ENCODE measurements at regions not wholly inside any gene's neighbourhood (a gene's known extent, or its start where the extent isn't known, plus 50 kb on each side); places are given as distances from the start of the nearest gene placed in this dataset.

DNA sequence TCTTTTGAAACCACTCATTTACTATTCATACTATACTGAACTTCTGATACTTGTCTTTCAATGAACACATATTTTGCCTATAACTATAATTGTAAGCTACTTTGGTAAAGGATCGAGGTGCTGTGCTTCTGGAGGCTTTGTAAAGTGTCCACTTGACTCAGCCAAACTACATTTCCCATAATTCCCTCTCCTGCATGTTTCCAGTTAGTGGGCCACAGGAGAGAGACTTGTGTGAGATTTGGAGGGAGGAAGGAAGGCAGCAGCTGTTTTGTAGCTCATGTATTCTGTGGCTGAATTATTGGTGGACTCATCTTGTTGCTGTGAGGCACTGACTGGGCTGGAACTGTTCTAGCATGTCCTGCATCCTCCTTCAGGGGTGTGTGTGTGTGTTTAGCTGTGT is 328.8 kb downstream of the ARL6IP6 start:
- intact Hi-C loops (cut with DNase I; ENCODE audit: low total_unique reads): no loop called here
- H3K4me1 ChIP-seq: no peaks in the 10 kb centered on the region
- no peak overlapping the region for H3K27ac ChIP-seq
- 40 to 43% methylated on average over 1 of the region's 1 CpG for WGBS, 2 donors (ENCODE audit: low coverage in 1 of 2)
- H3K36me3 ChIP-seq: no peaks in the 10 kb centered on the region
- no peaks in the 10 kb centered on the region for H3K9me3 ChIP-seq
- in situ Hi-C loops (cut with MboI; ENCODE audit: low pct_ligation_motif_present in 1 of 4, low pct_unique_long_range_greater_than_20kb in 1 of 4, low sequenced_read_pairs in 3 of 4): no loop called here
- TF ChIP-seq POLR2A (IDR thresholded peaks at IDR 0.05) (no peak), POLR2AphosphoS5 (IDR thresholded peaks at IDR 0.05) (no peak), EP300 (IDR thresholded peaks at IDR 0.05; ENCODE audit: low read depth) (no peak)
- TF ChIP-seq, protein P1, sequence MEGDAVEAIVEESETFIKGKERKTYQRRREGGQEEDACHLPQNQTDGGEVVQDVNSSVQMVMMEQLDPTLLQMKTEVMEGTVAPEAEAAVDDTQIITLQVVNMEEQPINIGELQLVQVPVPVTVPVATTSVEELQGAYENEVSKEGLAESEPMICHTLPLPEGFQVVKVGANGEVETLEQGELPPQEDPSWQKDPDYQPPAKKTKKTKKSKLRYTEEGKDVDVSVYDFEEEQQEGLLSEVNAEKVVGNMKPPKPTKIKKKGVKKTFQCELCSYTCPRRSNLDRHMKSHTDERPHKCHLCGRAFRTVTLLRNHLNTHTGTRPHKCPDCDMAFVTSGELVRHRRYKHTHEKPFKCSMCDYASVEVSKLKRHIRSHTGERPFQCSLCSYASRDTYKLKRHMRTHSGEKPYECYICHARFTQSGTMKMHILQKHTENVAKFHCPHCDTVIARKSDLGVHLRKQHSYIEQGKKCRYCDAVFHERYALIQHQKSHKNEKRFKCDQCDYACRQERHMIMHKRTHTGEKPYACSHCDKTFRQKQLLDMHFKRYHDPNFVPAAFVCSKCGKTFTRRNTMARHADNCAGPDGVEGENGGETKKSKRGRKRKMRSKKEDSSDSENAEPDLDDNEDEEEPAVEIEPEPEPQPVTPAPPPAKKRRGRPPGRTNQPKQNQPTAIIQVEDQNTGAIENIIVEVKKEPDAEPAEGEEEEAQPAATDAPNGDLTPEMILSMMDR (IDR thresholded peaks at IDR 0.05): no peak
- H3K4me3 ChIP-seq: no peak overlapping the region
- no peaks in the 10 kb centered on the region for H3K27me3 ChIP-seq
- no peak for DNase-seq

GRCh38 chr2:153043385-153043784 is 325.0 kb downstream of the ARL6IP6 start:
- H3K27ac ChIP-seq: no peak overlapping the region
- no peaks in the 10 kb centered on the region for H3K4me1 ChIP-seq
- no peaks in the 10 kb centered on the region for H3K36me3 ChIP-seq
- no peaks in the 10 kb centered on the region for H3K9me3 ChIP-seq
- 72% methylated on average over 1 of the region's 1 CpG; no CpG with 5 or more reads in 1 of the 2 donors for WGBS, 2 donors (ENCODE audit: low coverage in 1 of 2)
- H3K4me3 ChIP-seq: no peak overlapping the region
- intact Hi-C loops (cut with DNase I; ENCODE audit: low total_unique reads) (no loop called here), in situ Hi-C loops (cut with MboI; ENCODE audit: low pct_ligation_motif_present in 1 of 4, low pct_unique_long_range_greater_than_20kb in 1 of 4, low sequenced_read_pairs in 3 of 4) (no loop called here)
- no peak for DNase-seq
- no peaks in the 10 kb centered on the region for H3K27me3 ChIP-seq
- TF ChIP-seq, protein P1 (IDR thresholded peaks at IDR 0.05): no peak
- TF ChIP-seq POLR2A (IDR thresholded peaks at IDR 0.05) (no peak), EP300 (IDR thresholded peaks at IDR 0.05; ENCODE audit: low read depth) (no peak)

- H3K27me3 ChIP-seq: no peaks in the 10 kb centered on the region
- no peak overlapping the region for H3K4me3 ChIP-seq
- H3K36me3 ChIP-seq: no peaks in the 10 kb centered on the region
- TF ChIP-seq POLR2AphosphoS5 (IDR thresholded peaks at IDR 0.05) (no peak), EP300 (IDR thresholded peaks at IDR 0.05; ENCODE audit: low read depth) (no peak), POLR2A (IDR thresholded peaks at IDR 0.05) (no peak)
- TF ChIP-seq, protein P1 (IDR thresholded peaks at IDR 0.05): no peak
- in situ Hi-C loops (cut with MboI; ENCODE audit: low pct_ligation_motif_present in 1 of 4, low pct_unique_long_range_greater_than_20kb in 1 of 4, low sequenced_read_pairs in 3 of 4): no loop called here
- H3K4me1 ChIP-seq: no peaks in the 10 kb centered on the region
- no peak overlapping the region for H3K27ac ChIP-seq
- H3K9me3 ChIP-seq: no peaks in the 10 kb centered on the region
- intact Hi-C loops (cut with DNase I; ENCODE audit: low total_unique reads): no loop called here
- WGBS, 2 donors (ENCODE audit: low coverage in 1 of 2): 75 to 81% methylated on average over 2 of the region's 2 CpGs
- no peak for DNase-seq
These were observed 310.2 kb downstream of the ARL6IP6 start for GRCh38 chr2:153028626-153029025.

- no peaks in the 10 kb centered on the region for H3K36me3 ChIP-seq
- intact Hi-C loops (cut with DNase I; ENCODE audit: low total_unique reads): no loop called here
- no peak overlapping the region for H3K27ac ChIP-seq
- H3K27me3 ChIP-seq: no peaks in the 10 kb centered on the region
- in situ Hi-C loops (cut with MboI; ENCODE audit: low pct_ligation_motif_present in 1 of 4, low pct_unique_long_range_greater_than_20kb in 1 of 4, low sequenced_read_pairs in 3 of 4): no loop called here
- H3K9me3 ChIP-seq: no peaks in the 10 kb centered on the region
- H3K4me3 ChIP-seq: no peak overlapping the region
- TF ChIP-seq POLR2A (IDR thresholded peaks at IDR 0.05) (no peak), POLR2AphosphoS5 (IDR thresholded peaks at IDR 0.05) (no peak), EP300 (IDR thresholded peaks at IDR 0.05; ENCODE audit: low read depth) (no peak)
- TF ChIP-seq, protein P1 (IDR thresholded peaks at IDR 0.05): no peak
- H3K4me1 ChIP-seq: no peaks in the 10 kb centered on the region
- no peak for DNase-seq
- 74 to 81% methylated on average over 1 of the region's 1 CpG for WGBS, 2 donors (ENCODE audit: low coverage in 1 of 2)
These were observed 309.1 kb downstream of the ARL6IP6 start for GRCh38 chr2:153027533-153027932.
